H1 (cell line): ENCODE measurements at regions not wholly inside any gene's neighbourhood (a gene's known extent, or its start where the extent isn't known, plus 50 kb on each side); places are given as distances from the start of the nearest gene placed in this dataset.
A peak's percentile ranks its signal among the peaks of the same experiment; 100 is the strongest.

Source experiments
- CTCF ChIA-PET: fragments of 300-600 bp; sonication (Branson Sonifier 250); formaldehyde crosslinking; loops from one replicate; lab custom pipeline; 2021; ENCODE audit not compliant: partially characterized antibody; lab: Charles Lee
- POLR2A ChIA-PET: fragments of 300-600 bp; sonication (Branson Sonifier 250); formaldehyde crosslinking; loops from one replicate; lab custom pipeline; 2021; ENCODE audit warnings: inconsistent platforms; ENCODE audit not compliant: partially characterized antibody; lab: Charles Lee
- DNase-seq, 2 experiments: peaks; one replicate each; pipeline versions ENCODE4 v3.0.0 to v3.0.0-alpha.2; 2010 to 2022; ENCODE audit warnings: low spot score in 2 of 2, low read depth in 1 of 2, mixed read lengths in 1 of 2
- FAIRE-seq: peaks from 2 replicates; lab custom pipeline; 2011; peaks lifted over from hg19 to GRCh38; lab: Jason Lieb, UNC
- H2AFZ ChIP-seq: 2 replicates; pipeline ENCODE4 v1.8.1; 2012; ENCODE audit warnings: low read length, inconsistent platforms
- H2AK5ac ChIP-seq: 2 replicates; pipeline ENCODE4 v1.6.1; 2013; ENCODE audit warnings: low read depth, low read length
- H2BK120ac ChIP-seq: replicated peaks from 2 replicates; pipeline ENCODE3; 2013; ENCODE audit warnings: low read depth, low read length, inconsistent platforms
- H2BK12ac ChIP-seq: 2 replicates; pipeline ENCODE4 v1.6.1; 2013; ENCODE audit warnings: low read depth, low read length
- H2BK15ac ChIP-seq: 2 replicates; pipeline ENCODE4 v1.6.1; 2013; ENCODE audit warnings: low read length
- H2BK20ac ChIP-seq: 2 replicates; pipeline ENCODE4 v1.6.1; 2013; ENCODE audit warnings: low read length
- H2BK5ac ChIP-seq: 2 replicates; pipeline ENCODE4 v1.6.1; 2013; ENCODE audit warnings: low read depth, low read length
- H3K14ac ChIP-seq: 2 replicates; pipeline ENCODE4 v1.6.1; 2013; ENCODE audit warnings: inconsistent platforms; ENCODE audit not compliant: insufficient read length
- H3K18ac ChIP-seq: 2 replicates; pipeline ENCODE4 v1.6.1; 2013; ENCODE audit warnings: low read length; ENCODE audit errors: extremely low read depth
- H3K23ac ChIP-seq: 2 replicates; pipeline ENCODE4 v1.6.1; 2013; ENCODE audit warnings: inconsistent platforms; ENCODE audit not compliant: insufficient read length
- H3K23me2 ChIP-seq: 2 replicates; pipeline ENCODE4 v1.6.1; 2013; ENCODE audit warnings: low read depth, low read length
- H3K27ac ChIP-seq: 2 replicates; pipeline ENCODE4 v1.6.1; 2011; ENCODE audit warnings: low read depth, low read length, inconsistent platforms
- H3K27me3 ChIP-seq, 4 experiments: replicated peaks in 1 of 4; 1 replicate in 1 of 4; 2 replicates in 3 of 4; pipeline versions ENCODE4 v1.6.1 to v1.8.1; 2011 to 2013; ENCODE audit warnings: low read length in 3 of 4, mild to moderate bottlenecking in 3 of 4, inconsistent platforms in 2 of 4, mixed read lengths in 2 of 4, moderate library complexity in 1 of 4; ENCODE audit not compliant: control insufficient read depth in 3 of 4, insufficient read depth in 3 of 4; ENCODE audit errors: extremely low read depth in 1 of 4
- H3K36me3 ChIP-seq, 4 experiments: 2 replicates each; pipeline versions ENCODE4 v1.6.1 to v1.8.1; 2011 to 2013; ENCODE audit warnings: mild to moderate bottlenecking in 4 of 4, low read length in 3 of 4, moderate library complexity in 2 of 4, control low read depth in 1 of 4, inconsistent platforms in 1 of 4; ENCODE audit not compliant: insufficient read depth in 4 of 4, control insufficient read depth in 2 of 4
- H3K4ac ChIP-seq: replicated peaks from 2 replicates; pipeline ENCODE3; 2013; ENCODE audit warnings: low read length, low read depth, mixed read lengths, inconsistent platforms; ENCODE audit not compliant: insufficient read length
- H3K4me1 ChIP-seq, 4 experiments: replicated peaks in 1 of 4; 1 replicate in 1 of 4; 2 replicates in 3 of 4; pipeline versions ENCODE4 v1.6.1 to v1.8.1; 2011 to 2013; ENCODE audit warnings: low read length in 3 of 4, inconsistent platforms in 2 of 4, mixed read lengths in 1 of 4; ENCODE audit not compliant: insufficient read depth in 4 of 4, control insufficient read depth in 3 of 4
- H3K4me2 ChIP-seq, 2 experiments: 2 replicates each; pipeline versions ENCODE4 v1.6.1 to v1.8.1; 2011 to 2013; ENCODE audit warnings: low read depth in 2 of 2, low read length in 2 of 2, control low read depth in 1 of 2, inconsistent platforms in 1 of 2, mild to moderate bottlenecking in 1 of 2; ENCODE audit not compliant: insufficient read depth in 1 of 2
- H3K4me3 ChIP-seq, 4 experiments: fragments of 200-600, 300-600 bp in 1 of 4; sonication (generic), shearing (Covaris generic), sonication (Bioruptor Twin) in 1 of 4; 2 replicates each; pipeline versions ENCODE4 v1.5.1 to v1.8.1; 2011 to 2016; ENCODE audit warnings: low read length in 4 of 4, low read depth in 3 of 4, control low read depth in 2 of 4, inconsistent platforms in 2 of 4, mild to moderate bottlenecking in 2 of 4, mixed read lengths in 1 of 4, moderate library complexity in 1 of 4; ENCODE audit not compliant: insufficient read depth in 2 of 4; ENCODE audit errors: extremely low read depth in 1 of 4
- H3K56ac ChIP-seq: replicated peaks from 2 replicates; pipeline ENCODE3; 2013; ENCODE audit warnings: low read depth, mild to moderate bottlenecking, mixed read lengths, low read length, inconsistent platforms; ENCODE audit not compliant: insufficient read length
- H3K79me1 ChIP-seq: 2 replicates; pipeline ENCODE4 v1.6.1; 2013; ENCODE audit warnings: low read depth, low read length, control low read depth
- H3K79me2 ChIP-seq, 2 experiments: 2 replicates each; pipeline versions ENCODE4 v1.6.1 to v1.8.1; 2012 to 2013; ENCODE audit warnings: low read length in 2 of 2, mild to moderate bottlenecking in 2 of 2, inconsistent platforms in 1 of 2; ENCODE audit not compliant: insufficient read depth in 2 of 2, control insufficient read depth in 1 of 2
- H3K9ac ChIP-seq, 4 experiments: replicated peaks in 1 of 4; 1 replicate in 1 of 4; 2 replicates in 3 of 4; pipeline versions ENCODE4 v1.6.1 to v1.8.1; 2011 to 2013; ENCODE audit warnings: low read depth in 3 of 4, low read length in 3 of 4, control low read depth in 2 of 4, mild to moderate bottlenecking in 2 of 4, moderate library complexity in 2 of 4, inconsistent platforms in 1 of 4; ENCODE audit errors: extremely low read depth in 1 of 4
- H3K9me3 ChIP-seq, 2 experiments: 2 replicates each; pipeline versions ENCODE4 v1.6.1 to v1.8.1; 2012 to 2013; ENCODE audit warnings: mild to moderate bottlenecking in 2 of 2, moderate library complexity in 2 of 2, control low read depth in 1 of 2, inconsistent platforms in 1 of 2, low read depth in 1 of 2, low read length in 1 of 2, mixed read lengths in 1 of 2; ENCODE audit not compliant: insufficient read depth in 2 of 2
- H4K20me1 ChIP-seq, 2 experiments: replicated peaks in 1 of 2; 2 replicates each; pipeline versions ENCODE3 to v1.8.1; 2011 to 2013; ENCODE audit warnings: inconsistent platforms in 2 of 2, low read length in 2 of 2, mild to moderate bottlenecking in 1 of 2; ENCODE audit not compliant: insufficient read depth in 2 of 2, control insufficient read depth in 1 of 2
- H4K5ac ChIP-seq: 2 replicates; pipeline ENCODE4 v1.6.1; 2013; ENCODE audit warnings: low read length, low read depth, mixed read lengths, inconsistent platforms; ENCODE audit not compliant: insufficient read length
- H4K8ac ChIP-seq: 2 replicates; pipeline ENCODE4 v1.8.0; 2013; ENCODE audit warnings: mild to moderate bottlenecking, moderate library complexity, low read length, inconsistent platforms; ENCODE audit not compliant: insufficient read depth; ENCODE audit errors: extremely low read depth
- H4K91ac ChIP-seq: replicated peaks from 2 replicates; pipeline ENCODE3; 2013; ENCODE audit warnings: low read length, mixed read lengths, inconsistent platforms; ENCODE audit not compliant: insufficient read length
- BACH1 ChIP-seq: IDR thresholded peaks from 2 replicates; pipeline ENCODE4 v1.6.1; 2012; ENCODE audit warnings: low read length, improper control_type of control experiment
- CBX5 ChIP-seq: fragments of 300-800, 300-1000 bp; sonication (generic); IDR thresholded peaks from 2 replicates; pipeline ENCODE4 v1.7.1; 2016; ENCODE audit warnings: antibody characterized with exemption, low read length, low read depth
- CREB1 ChIP-seq: IDR thresholded peaks from 2 replicates; pipeline ENCODE4 v1.6.1; 2012; ENCODE audit warnings: inconsistent platforms
- CTCF ChIP-seq, 3 experiments: IDR thresholded peaks; 1 replicate in 2 of 3; 2 replicates in 1 of 3; pipeline versions ENCODE4 v1.5.1 to v1.6.1; 2011; ENCODE audit warnings: low read length in 3 of 3, mild to moderate bottlenecking in 3 of 3, inconsistent platforms in 2 of 3, low read depth in 1 of 3, moderate library complexity in 1 of 3; ENCODE audit not compliant: insufficient read depth in 1 of 3; ENCODE audit errors: control extremely low read depth in 1 of 3
- KDM5A ChIP-seq: fragments of 200-600 bp; IDR thresholded peaks from 2 replicates; pipeline ENCODE4 v1.7.1; 2012; ENCODE audit warnings: mild to moderate bottlenecking, low read length, inconsistent platforms, mixed read lengths
- NRF1 ChIP-seq: IDR thresholded peaks from 2 replicates; pipeline ENCODE4 v1.6.1; 2011; ENCODE audit warnings: mild to moderate bottlenecking, low read depth, low read length, improper control_type of control experiment
- PHF8 ChIP-seq: fragments of 200-600 bp; sonication (generic); conservative IDR thresholded peaks from 2 replicates; pipeline ENCODE4 v1.7.1; 2012; ENCODE audit warnings: low read depth, mild to moderate bottlenecking, inconsistent platforms, low read length, moderate library complexity
- POLR2A ChIP-seq, 2 experiments: IDR thresholded peaks; 1 replicate in 1 of 2; 2 replicates in 1 of 2; pipeline ENCODE4 v1.6.1; 2011; ENCODE audit warnings: low read depth in 2 of 2, low read length in 2 of 2, mild to moderate bottlenecking in 2 of 2; ENCODE audit errors: control extremely low read depth in 1 of 2
- POLR2AphosphoS5 ChIP-seq: IDR thresholded peaks from 2 replicates; pipeline ENCODE4 v1.6.1; 2011; ENCODE audit warnings: low read depth, low read length
- RFX5 ChIP-seq: IDR thresholded peaks from 2 replicates; pipeline ENCODE4 v1.6.1; 2011; ENCODE audit warnings: low read depth, low read length, improper control_type of control experiment, borderline replicate concordance
- YY1 ChIP-seq: IDR thresholded peaks from 2 replicates; pipeline ENCODE4 v1.6.1; 2011; ENCODE audit warnings: low read depth, mild to moderate bottlenecking, low read length
- WGBS, 2 experiments: shearing (Covaris generic) in 1 of 2; methylation state at CpG; one replicate each; pipeline versions ENCODE4 v1.1.6 to v1.1.7; 2013 to 2015; ENCODE audit warnings: low lambda C conversion rate in 2 of 2, mixed read lengths in 2 of 2, inconsistent platforms in 1 of 2, low coverage in 1 of 2, missing lambda C conversion rate in 1 of 2; ENCODE audit not compliant: insufficient replicate concordance in 2 of 2, insufficient coverage in 1 of 2, insufficient read length in 1 of 2; ENCODE audit errors: extremely low coverage in 1 of 2, missing lambda C conversion rate in 1 of 2; 5-methylcytosine and 5-hydroxymethylcytosine counted together

GRCh38 chr12:76158518-76159321, 74.2 kb upstream of the NAP1L1 start:
- H2AFZ ChIP-seq = peak overlapping the region; percentile 93
- FAIRE-seq = peak; percentile 87
- 54% methylated on average over 11 of the region's 11 CpGs; no CpG with 5 or more reads in 1 of the 2 experiments for WGBS, 2 experiments
- TF ChIP-seq CTCF (IDR thresholded peaks at IDR 0.05; ENCODE audit: control extremely low read depth in 1 of 3, insufficient read depth in 1 of 3, low read depth in 1 of 3, low read length in 3 of 3) = peak; percentile 73 to 97 (median 80)
- TF ChIP-seq CREB1 = 0 out of 2 replicates have a peak, but pooled peaks have one; percentile 27
- no peak for TF ChIP-seq NRF1
- TF ChIP-seq RFX5 = no peak
- TF ChIP-seq BACH1 = no peak
- TF ChIP-seq YY1 = no peak
- TF ChIP-seq POLR2AphosphoS5 = no peak
- no peak for TF ChIP-seq CBX5
- no peak for TF ChIP-seq KDM5A
- no peak for TF ChIP-seq POLR2A (IDR thresholded peaks at IDR 0.05; ENCODE audit: control extremely low read depth in 1 of 2, low read depth in 2 of 2, low read length in 2 of 2)
- TF ChIP-seq PHF8 = no peak

More at GRCh38 chr12:76158518-76159321, 74.2 kb upstream of the NAP1L1 start:
- H3K4me1 ChIP-seq = peaks cover 0 to 6% (median 2%) of the 10 kb centered on the region in 4 experiments; a peak in 1 of 7 replicates
- H3K23me2 ChIP-seq = no peaks in the 10 kb centered on the region
- no peak overlapping the region for H4K5ac ChIP-seq
- no peaks in the 10 kb centered on the region for H3K27me3 ChIP-seq
- no peak overlapping the region for H3K4me3 ChIP-seq
- H4K91ac ChIP-seq = no peak overlapping the region
- H3K9ac ChIP-seq = no peak overlapping the region
- no peak overlapping the region for H3K23ac ChIP-seq
- H2BK12ac ChIP-seq = no peak overlapping the region
- H3K56ac ChIP-seq = no peak overlapping the region
- H3K4ac ChIP-seq = no peak overlapping the region
- DNase-seq = peak; percentile 21 to 73
- no peak overlapping the region for H3K14ac ChIP-seq
- no peak overlapping the region for H2BK20ac ChIP-seq
- no peak overlapping the region for H2BK120ac ChIP-seq
- H2BK15ac ChIP-seq = no peak overlapping the region
- no peaks in the 10 kb centered on the region for H3K9me3 ChIP-seq
- POLR2A ChIA-PET = interaction anchor here (0.8 to 1.1 kb wide), 3 partner anchors 11 to 90 kb away, joined by 3 read pairs; no protein-coding TSS in a partner anchor
- H3K18ac ChIP-seq = no peak overlapping the region
- H2AK5ac ChIP-seq = no peak overlapping the region
- H2BK5ac ChIP-seq = no peak overlapping the region
- no peaks in the 10 kb centered on the region for H3K36me3 ChIP-seq
- no peaks in the 10 kb centered on the region for H3K79me1 ChIP-seq
- H3K79me2 ChIP-seq = no peaks in the 10 kb centered on the region
- no peaks in the 10 kb centered on the region for H4K20me1 ChIP-seq
- H3K4me2 ChIP-seq = peak overlapping the region in 1 of 2 experiments; percentile 0; a peak in 1 of 4 replicates
- no peak overlapping the region for H3K27ac ChIP-seq
- H4K8ac ChIP-seq = no peak overlapping the region
- CTCF ChIA-PET = interaction anchor here (0.7 to 4.1 kb wide), 41 partner anchors 9 to 298 kb away, joined by 3 to 21 read pairs (median 4); partner anchors contain the start of gene NAP1L1
